ENCODE measurements at regions not wholly inside any gene's neighbourhood (a gene's known extent, or its start where the extent isn't known, plus 50 kb on each side); places are given as distances from the start of the nearest gene placed in this dataset.

- no peaks in the 10 kb centered on the region for H3K27me3 ChIP-seq (ENCODE audit: insufficient read depth, low read length)
- no peaks in the 10 kb centered on the region for H3K4me1 ChIP-seq (ENCODE audit: insufficient read depth, low read length)
- H3K36me3 ChIP-seq (ENCODE audit: insufficient read depth, low read depth, low read length) = no peaks in the 10 kb centered on the region
- no peak overlapping the region for H3K9ac ChIP-seq (ENCODE audit: low read depth, low read length)
- H3K27ac ChIP-seq (ENCODE audit: low read length) = no peak overlapping the region
- H3K4me3 ChIP-seq (ENCODE audit: low read length) = no peak overlapping the region
- no peaks in the 10 kb centered on the region for H3K9me3 ChIP-seq (ENCODE audit: insufficient read depth, low read depth, low read length)
Measured at GRCh38 chr4:160810424-160810823, 1353.4 kb downstream of the FSTL5 start.

- no peak overlapping the region for H3K27ac ChIP-seq (ENCODE audit: low read length)
- no peak overlapping the region for H3K9ac ChIP-seq (ENCODE audit: low read depth, low read length)
- no peak overlapping the region for H3K4me3 ChIP-seq (ENCODE audit: low read length)
- H3K36me3 ChIP-seq (ENCODE audit: insufficient read depth, low read depth, low read length) = no peaks in the 10 kb centered on the region
- H3K9me3 ChIP-seq (ENCODE audit: insufficient read depth, low read depth, low read length) = no peaks in the 10 kb centered on the region
- H3K27me3 ChIP-seq (ENCODE audit: insufficient read depth, low read length) = no peaks in the 10 kb centered on the region
- no peaks in the 10 kb centered on the region for H3K4me1 ChIP-seq (ENCODE audit: insufficient read depth, low read length)
Measured at GRCh38 chr4:160810941-160811340, 1352.9 kb downstream of the FSTL5 start.

- no peaks in the 10 kb centered on the region for H3K36me3 ChIP-seq (ENCODE audit: insufficient read depth, low read depth, low read length)
Measured at GRCh38 chr4:160811956-160812355, 1351.8 kb downstream of the FSTL5 start.

GRCh38 chr4:160814726-160815125, 1349.1 kb downstream of the FSTL5 start:
- Histone ChIP-seq H3K27ac (ENCODE audit: low read length) (no peak overlapping the region), H3K9ac (ENCODE audit: low read depth, low read length) (no peak overlapping the region), H3K36me3 (ENCODE audit: insufficient read depth, low read depth, low read length) (no peaks in the 10 kb centered on the region), H3K4me1 (ENCODE audit: insufficient read depth, low read length) (no peaks in the 10 kb centered on the region), H3K4me3 (ENCODE audit: low read length) (no peak overlapping the region), H3K27me3 (ENCODE audit: insufficient read depth, low read length) (no peaks in the 10 kb centered on the region), H3K9me3 (ENCODE audit: insufficient read depth, low read depth, low read length) (no peaks in the 10 kb centered on the region)

More at GRCh38 chr4:160811956-160812355, 1351.8 kb downstream of the FSTL5 start:
- Histone ChIP-seq H3K9ac (ENCODE audit: low read depth, low read length) (no peak overlapping the region), H3K4me1 (ENCODE audit: insufficient read depth, low read length) (no peaks in the 10 kb centered on the region), H3K4me3 (ENCODE audit: low read length) (no peak overlapping the region), H3K27me3 (ENCODE audit: insufficient read depth, low read length) (no peaks in the 10 kb centered on the region), H3K27ac (ENCODE audit: low read length) (no peak overlapping the region), H3K9me3 (ENCODE audit: insufficient read depth, low read depth, low read length) (no peaks in the 10 kb centered on the region)

- Histone ChIP-seq H3K9ac (ENCODE audit: low read depth, low read length) (no peak overlapping the region), H3K4me3 (ENCODE audit: low read length) (no peak overlapping the region), H3K4me1 (ENCODE audit: insufficient read depth, low read length) (no peaks in the 10 kb centered on the region), H3K9me3 (ENCODE audit: insufficient read depth, low read depth, low read length) (no peaks in the 10 kb centered on the region), H3K27me3 (ENCODE audit: insufficient read depth, low read length) (no peaks in the 10 kb centered on the region), H3K36me3 (ENCODE audit: insufficient read depth, low read depth, low read length) (no peaks in the 10 kb centered on the region), H3K27ac (ENCODE audit: low read length) (no peak overlapping the region)
Measured at GRCh38 chr4:160818571-160818970, 1345.2 kb downstream of the FSTL5 start.

GRCh38 chr4:160819791-160820190, 1344.0 kb downstream of the FSTL5 start:
- Histone ChIP-seq H3K27me3 (ENCODE audit: insufficient read depth, low read length) (no peaks in the 10 kb centered on the region), H3K27ac (ENCODE audit: low read length) (no peak overlapping the region), H3K36me3 (ENCODE audit: insufficient read depth, low read depth, low read length) (no peaks in the 10 kb centered on the region), H3K9me3 (ENCODE audit: insufficient read depth, low read depth, low read length) (no peaks in the 10 kb centered on the region), H3K4me3 (ENCODE audit: low read length) (no peak overlapping the region), H3K4me1 (ENCODE audit: insufficient read depth, low read length) (no peaks in the 10 kb centered on the region), H3K9ac (ENCODE audit: low read depth, low read length) (no peak overlapping the region)

GRCh38 chr4:160824481-160824880, 1339.3 kb downstream of the FSTL5 start:
- Histone ChIP-seq H3K36me3 (ENCODE audit: insufficient read depth, low read depth, low read length) (no peaks in the 10 kb centered on the region), H3K9me3 (ENCODE audit: insufficient read depth, low read depth, low read length) (no peaks in the 10 kb centered on the region), H3K27me3 (ENCODE audit: insufficient read depth, low read length) (no peaks in the 10 kb centered on the region), H3K4me1 (ENCODE audit: insufficient read depth, low read length) (no peaks in the 10 kb centered on the region), H3K9ac (ENCODE audit: low read depth, low read length) (no peak overlapping the region), H3K27ac (ENCODE audit: low read length) (no peak overlapping the region), H3K4me3 (ENCODE audit: low read length) (no peak overlapping the region)

GRCh38 chr4:160825644-160826338, 1338.0 kb downstream of the FSTL5 start:
- Histone ChIP-seq H3K36me3 (ENCODE audit: insufficient read depth, low read depth, low read length) (no peaks in the 10 kb centered on the region), H3K27ac (ENCODE audit: low read length) (no peak overlapping the region), H3K9me3 (ENCODE audit: insufficient read depth, low read depth, low read length) (no peaks in the 10 kb centered on the region), H3K9ac (ENCODE audit: low read depth, low read length) (no peak overlapping the region), H3K4me3 (ENCODE audit: low read length) (no peak overlapping the region), H3K4me1 (ENCODE audit: insufficient read depth, low read length) (no peaks in the 10 kb centered on the region), H3K27me3 (ENCODE audit: insufficient read depth, low read length) (no peaks in the 10 kb centered on the region)

- H3K27ac ChIP-seq (ENCODE audit: low read length) = no peak overlapping the region
- no peak overlapping the region for H3K4me3 ChIP-seq (ENCODE audit: low read length)
- H3K36me3 ChIP-seq (ENCODE audit: insufficient read depth, low read depth, low read length) = no peaks in the 10 kb centered on the region
- H3K9ac ChIP-seq (ENCODE audit: low read depth, low read length) = no peak overlapping the region
- H3K27me3 ChIP-seq (ENCODE audit: insufficient read depth, low read length) = no peaks in the 10 kb centered on the region
- no peaks in the 10 kb centered on the region for H3K4me1 ChIP-seq (ENCODE audit: insufficient read depth, low read length)
- no peaks in the 10 kb centered on the region for H3K9me3 ChIP-seq (ENCODE audit: insufficient read depth, low read depth, low read length)
Measured at GRCh38 chr4:160826339-160826679, 1337.5 kb downstream of the FSTL5 start.

- Histone ChIP-seq H3K4me3 (ENCODE audit: low read length) (no peak overlapping the region), H3K36me3 (ENCODE audit: insufficient read depth, low read depth, low read length) (no peaks in the 10 kb centered on the region), H3K9me3 (ENCODE audit: insufficient read depth, low read depth, low read length) (no peaks in the 10 kb centered on the region), H3K27ac (ENCODE audit: low read length) (no peak overlapping the region), H3K4me1 (ENCODE audit: insufficient read depth, low read length) (peaks cover 2% of the 10 kb centered on the region; the same call in 1 of the 2 replicates), H3K9ac (ENCODE audit: low read depth, low read length) (no peak overlapping the region), H3K27me3 (ENCODE audit: insufficient read depth, low read length) (no peaks in the 10 kb centered on the region)
Measured at GRCh38 chr4:160831165-160831922, 1332.5 kb downstream of the FSTL5 start.

- no peaks in the 10 kb centered on the region for H3K36me3 ChIP-seq (ENCODE audit: insufficient read depth, low read depth, low read length)
- no peak overlapping the region for H3K27ac ChIP-seq (ENCODE audit: low read length)
- no peak overlapping the region for H3K4me3 ChIP-seq (ENCODE audit: low read length)
- no peaks in the 10 kb centered on the region for H3K9me3 ChIP-seq (ENCODE audit: insufficient read depth, low read depth, low read length)
- H3K27me3 ChIP-seq (ENCODE audit: insufficient read depth, low read length) = no peaks in the 10 kb centered on the region
- H3K4me1 ChIP-seq (ENCODE audit: insufficient read depth, low read length) = peaks cover 4% of the 10 kb centered on the region; the same call in 1 of the 2 replicates
- no peak overlapping the region for H3K9ac ChIP-seq (ENCODE audit: low read depth, low read length)
Measured at GRCh38 chr4:160835789-160836188, 1328.0 kb downstream of the FSTL5 start.

- Histone ChIP-seq H3K36me3 (ENCODE audit: insufficient read depth, low read depth, low read length) (no peaks in the 10 kb centered on the region), H3K9me3 (ENCODE audit: insufficient read depth, low read depth, low read length) (no peaks in the 10 kb centered on the region), H3K27ac (ENCODE audit: low read length) (no peak overlapping the region), H3K4me1 (ENCODE audit: insufficient read depth, low read length) (peaks cover 4% of the 10 kb centered on the region; the same call in 1 of the 2 replicates), H3K27me3 (ENCODE audit: insufficient read depth, low read length) (no peaks in the 10 kb centered on the region), H3K9ac (ENCODE audit: low read depth, low read length) (no peak overlapping the region), H3K4me3 (ENCODE audit: low read length) (no peak overlapping the region)
Measured at GRCh38 chr4:160836431-160836830, 1327.4 kb downstream of the FSTL5 start.
